Muscle of back (tissue), 3 donors: ENCODE measurements at regions not wholly inside any gene's neighbourhood (a gene's known extent, or its start where the extent isn't known, plus 50 kb on each side); places are given as distances from the start of the nearest gene placed in this dataset.

Experiments used
- DNase-seq, 3 donors: peaks; one replicate each; pipeline versions ENCODE4 v3.0.0 to v3.0.0-alpha.2; 2013

- peak in 1 of 3 donors; percentile 17 for DNase-seq
These were observed 354.9 kb upstream of the HTR2A start for GRCh38 chr13:47251771-47252170.

GRCh38 chr13:47250146-47250545 is 353.3 kb upstream of the HTR2A start:
- DNase-seq = peak; percentile 62 to 79 (median 75)

DNA sequence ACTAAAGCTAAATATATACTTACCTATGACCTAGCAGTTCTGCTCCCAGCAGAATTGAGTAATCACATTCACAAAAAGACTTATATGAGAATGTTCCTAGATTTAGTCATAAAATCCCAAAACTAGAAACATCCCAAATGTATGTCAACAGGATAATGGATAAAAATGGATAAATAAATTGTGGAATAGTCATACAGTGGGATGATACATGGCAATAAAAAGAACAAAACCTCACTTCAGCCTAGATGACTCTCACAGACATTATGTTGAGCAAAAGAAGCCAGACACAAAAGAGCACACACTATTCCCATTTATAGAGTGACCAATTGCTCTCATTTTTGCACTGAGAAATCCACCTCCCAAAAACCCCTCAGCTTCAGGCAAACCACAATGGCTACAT is 352.4 kb upstream of the HTR2A start:
- DNase-seq = no peak

DNA sequence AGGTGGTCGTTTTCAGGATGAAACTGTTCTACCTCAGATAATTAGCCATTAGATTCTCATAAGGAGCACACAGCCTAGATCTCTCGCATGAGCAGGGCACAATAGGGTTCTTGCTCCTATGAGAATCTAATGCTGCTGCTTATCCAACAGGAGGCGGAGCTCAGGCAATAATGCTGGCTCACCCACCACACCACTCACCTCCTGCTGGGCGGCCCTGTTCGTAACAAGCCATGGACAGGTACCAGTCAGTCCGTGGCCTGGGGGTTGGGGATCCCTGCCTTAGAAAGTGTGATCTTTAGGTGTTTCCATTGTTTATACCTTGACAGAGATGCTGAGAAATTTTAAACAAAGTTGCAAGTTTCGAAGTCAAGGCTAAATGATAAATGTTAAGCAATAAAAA is 344.6 kb upstream of the HTR2A start:
- DNase-seq = no peak

- DNase-seq = no peak
These were observed 342.2 kb upstream of the HTR2A start for GRCh38 chr13:47239025-47239424.

GRCh38 chr13:47237571-47237970 is 340.7 kb upstream of the HTR2A start:
- no peak for DNase-seq

DNA sequence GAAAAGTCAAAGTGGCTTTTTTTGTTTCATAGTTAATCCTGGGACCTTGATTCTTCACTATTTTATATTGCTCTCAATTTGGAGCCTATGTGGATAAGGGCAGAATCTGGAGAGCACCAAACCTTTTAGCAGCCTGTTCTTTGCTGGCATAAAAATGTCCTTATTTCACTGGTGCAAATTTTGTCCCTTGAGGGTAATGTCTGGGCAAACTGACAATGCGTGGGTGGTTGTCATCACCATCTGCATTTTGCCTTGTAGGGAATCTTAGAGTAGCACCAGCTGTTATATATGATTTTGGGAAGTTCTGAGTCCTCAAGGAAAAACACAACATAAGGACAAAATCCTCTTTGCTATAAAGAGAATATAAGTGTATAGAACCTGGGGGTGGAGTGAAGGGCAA is 336.9 kb upstream of the HTR2A start:
- no peak for DNase-seq

DNA sequence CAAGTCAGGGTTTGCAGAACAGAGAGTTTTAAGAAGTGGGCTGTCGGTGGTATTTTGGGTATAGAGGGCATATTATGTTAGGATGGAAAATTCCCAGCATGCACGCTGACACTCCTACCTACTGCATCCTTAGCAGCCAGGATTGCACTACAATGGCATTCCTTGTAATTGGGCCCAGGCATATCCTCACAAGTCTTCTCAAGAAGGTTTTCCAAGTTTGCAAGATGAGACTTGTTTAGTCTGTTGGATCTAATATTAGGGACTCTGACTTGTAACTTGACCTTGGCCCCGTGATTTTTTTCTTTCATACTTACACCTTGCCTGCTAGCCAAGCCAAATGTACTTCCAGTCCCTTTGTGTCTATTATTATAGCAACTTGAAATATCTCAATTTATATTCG is 335.7 kb upstream of the HTR2A start:
- no peak for DNase-seq

- DNase-seq = no peak
These were observed 333.3 kb upstream of the HTR2A start for GRCh38 chr13:47230155-47230554.

DNA sequence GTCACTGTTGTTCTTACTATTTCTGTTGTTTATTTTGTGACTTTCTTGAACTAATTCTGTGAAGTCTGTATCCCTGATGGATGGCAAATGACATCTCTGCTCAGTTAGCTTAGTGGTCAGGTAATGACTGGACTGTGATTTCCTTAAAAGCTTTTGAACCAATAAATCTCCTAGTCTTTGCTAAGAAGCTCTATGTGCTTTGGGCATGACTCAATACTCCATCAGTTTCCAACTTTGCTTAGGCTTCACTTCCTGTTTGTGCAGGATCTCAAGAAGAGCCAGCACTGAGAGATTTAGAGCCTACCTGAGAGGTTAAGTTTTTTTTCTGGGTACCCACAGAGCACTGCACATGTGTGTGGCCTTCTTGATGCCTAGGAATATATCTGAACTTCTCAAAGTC is 329.7 kb upstream of the HTR2A start:
- DNase-seq = no peak

DNA sequence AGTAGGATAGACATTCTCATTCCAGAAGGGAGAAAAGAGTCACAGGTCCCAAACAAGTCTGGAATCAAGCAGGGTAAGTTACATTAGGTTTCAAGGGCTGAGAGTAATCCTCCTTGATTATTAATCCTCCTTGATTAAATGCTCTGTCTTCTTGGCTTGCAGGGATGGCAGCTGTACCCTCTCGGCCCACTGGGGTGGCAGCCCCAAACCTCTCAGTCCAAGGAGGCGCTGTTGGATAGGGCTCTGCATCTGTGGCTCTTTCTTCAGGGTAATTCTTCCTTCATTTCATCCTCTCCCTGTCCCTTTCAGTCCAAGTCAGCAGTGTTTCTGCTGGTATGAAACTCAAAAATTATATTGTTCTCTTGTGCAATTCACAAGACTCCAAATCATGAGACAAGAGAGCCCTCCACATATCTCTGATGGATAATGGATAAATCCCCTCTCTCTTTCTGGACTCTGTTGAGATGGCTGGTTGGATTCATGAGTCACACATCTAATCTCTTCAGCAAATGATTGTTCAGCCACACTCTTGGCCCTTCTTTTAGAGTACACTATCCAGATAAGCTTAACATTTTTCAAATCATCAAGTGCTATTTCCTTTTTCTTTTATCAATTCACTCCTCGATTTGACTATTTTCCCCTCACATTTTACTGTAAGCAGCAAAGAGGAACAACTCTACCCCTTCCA is 323.7 kb upstream of the HTR2A start:
- no peak for DNase-seq

DNA sequence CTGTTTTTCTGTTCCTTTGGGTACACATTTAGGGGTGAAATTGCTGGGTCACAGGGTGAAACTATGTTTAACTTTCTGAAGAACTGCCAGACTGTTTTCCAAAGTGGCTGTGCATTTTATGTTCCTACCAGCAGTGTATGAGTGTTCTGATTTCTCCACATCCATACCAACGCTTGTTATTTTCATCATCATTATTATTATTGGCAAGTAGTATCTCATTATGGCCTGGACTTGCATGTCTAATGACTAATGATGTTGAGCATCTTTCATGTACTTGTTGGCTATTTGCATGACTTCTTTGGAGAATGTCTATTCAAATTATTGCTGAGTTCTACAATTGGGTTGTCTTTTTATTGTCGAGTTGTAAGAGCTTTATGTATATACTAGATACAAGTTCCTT is 321.8 kb upstream of the HTR2A start:
- DNase-seq = no peak

- peak in 1 of 3 donors; percentile 32 for DNase-seq
These were observed 319.4 kb upstream of the HTR2A start for GRCh38 chr13:47216176-47216822.

GRCh38 chr13:47215736-47216135 is 318.9 kb upstream of the HTR2A start:
- peak in 1 of 3 donors; percentile 73 for DNase-seq

GRCh38 chr13:47213047-47213446 is 316.2 kb upstream of the HTR2A start:
- DNase-seq = no peak

DNA sequence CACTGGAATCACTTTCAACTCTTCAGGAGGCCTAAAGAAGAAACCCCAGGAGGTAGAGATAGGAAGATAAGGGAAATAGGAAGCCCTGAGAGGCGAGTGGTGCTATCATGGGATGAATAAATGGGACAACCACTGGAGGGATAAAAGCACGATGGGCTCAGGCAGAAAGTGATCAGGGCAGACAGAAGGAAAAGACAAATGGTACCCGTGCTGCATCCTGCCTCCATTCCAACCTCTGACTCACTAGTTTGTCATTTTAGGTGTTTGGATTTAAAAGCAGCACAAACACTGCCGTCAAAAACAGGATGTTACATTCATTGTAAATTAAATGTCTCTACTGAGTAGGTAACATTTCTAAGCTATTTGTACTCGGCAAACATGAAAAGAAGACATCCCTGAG is 314.3 kb upstream of the HTR2A start:
- no peak for DNase-seq

DNA sequence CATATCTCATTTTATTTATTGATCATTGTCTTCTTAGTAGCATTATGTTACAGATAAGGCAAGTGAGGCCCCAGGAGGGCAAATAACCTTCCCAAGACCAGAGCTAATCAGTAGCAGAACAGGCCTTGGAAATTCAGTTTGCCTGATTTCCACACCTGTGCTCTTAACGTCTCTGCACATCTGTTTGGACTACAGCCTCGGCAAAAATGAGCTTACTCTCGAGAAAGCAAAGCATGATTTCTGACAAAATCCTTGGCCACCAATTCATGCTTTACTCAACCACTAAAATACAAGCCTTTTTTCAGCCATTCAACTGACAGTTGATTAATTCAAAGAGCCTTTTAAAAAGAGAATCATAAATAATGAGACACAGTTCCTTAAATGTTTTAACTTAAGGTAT is 309.3 kb upstream of the HTR2A start:
- peak; percentile 31 to 67 (median 55) for DNase-seq

DNA sequence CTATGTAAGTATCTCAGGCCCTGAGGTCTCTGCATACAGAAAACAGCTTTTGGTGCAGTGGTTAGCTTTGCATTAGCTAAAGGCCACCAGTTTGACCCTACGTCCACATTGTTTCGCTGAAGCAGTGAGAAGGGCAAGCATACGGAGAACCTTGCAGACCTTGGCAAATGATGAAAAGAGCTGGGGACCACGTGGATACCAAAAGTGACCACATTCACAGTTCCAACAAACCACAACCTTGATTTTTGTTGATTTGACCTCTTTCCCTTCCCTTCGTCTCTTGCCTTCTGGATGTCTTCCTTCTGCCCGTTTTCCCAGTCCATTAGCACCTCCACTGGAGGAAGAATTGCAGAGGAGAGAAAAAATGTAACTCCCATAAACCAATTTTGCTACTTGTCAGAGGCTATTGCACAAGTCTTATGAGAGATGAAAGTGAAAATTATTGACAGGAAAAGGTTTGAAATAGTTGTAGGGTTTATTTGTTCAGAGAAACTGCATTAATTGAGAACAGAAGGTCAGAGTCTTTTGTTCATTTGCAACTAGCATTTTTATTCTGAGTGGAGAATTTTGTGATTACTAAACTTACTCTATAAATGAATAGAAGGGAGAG is 293.9 kb upstream of the HTR2A start:
- DNase-seq = no peak

DNA sequence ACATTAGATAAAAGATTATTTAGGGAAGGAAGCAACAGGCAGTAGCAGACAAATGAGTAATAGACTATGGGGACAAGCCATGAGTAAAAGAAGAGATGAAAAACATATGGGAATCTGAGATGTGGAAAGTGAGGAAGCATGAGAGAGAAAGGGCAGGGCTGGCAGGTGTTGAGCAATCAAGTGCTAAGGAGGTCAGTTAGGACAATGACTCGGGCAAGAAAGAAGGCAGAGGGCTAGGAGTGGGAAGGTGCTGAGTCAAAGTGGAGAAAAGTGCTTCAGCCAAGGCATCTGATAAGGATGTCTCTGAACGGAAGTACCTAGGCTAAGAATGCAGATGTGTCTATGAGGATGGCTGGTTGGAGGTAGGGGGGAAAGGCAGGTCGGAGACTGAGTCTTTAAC is 291.9 kb upstream of the HTR2A start:
- DNase-seq = no peak

GRCh38 chr13:47186471-47186870 is 289.6 kb upstream of the HTR2A start:
- DNase-seq = no peak

DNA sequence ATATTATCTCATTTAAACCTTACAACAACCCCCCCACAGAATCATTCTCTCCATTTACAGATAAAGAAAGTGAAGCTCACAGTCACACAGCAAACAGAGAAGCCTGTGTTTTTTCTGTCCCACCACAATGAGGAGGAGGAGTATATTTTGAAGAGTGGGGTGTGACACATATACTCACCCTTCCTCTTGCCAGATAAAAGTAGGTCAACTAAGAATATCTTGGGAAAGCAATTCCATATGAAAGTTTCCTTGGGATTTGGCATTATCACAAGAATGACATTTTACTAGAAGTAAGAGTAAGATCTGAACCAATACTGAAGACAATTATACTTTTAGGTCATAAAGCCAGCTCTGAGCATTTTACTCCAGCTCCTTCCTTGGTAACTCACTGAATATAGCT is 287.5 kb upstream of the HTR2A start:
- DNase-seq = peak; percentile 49 to 76 (median 62)

DNA sequence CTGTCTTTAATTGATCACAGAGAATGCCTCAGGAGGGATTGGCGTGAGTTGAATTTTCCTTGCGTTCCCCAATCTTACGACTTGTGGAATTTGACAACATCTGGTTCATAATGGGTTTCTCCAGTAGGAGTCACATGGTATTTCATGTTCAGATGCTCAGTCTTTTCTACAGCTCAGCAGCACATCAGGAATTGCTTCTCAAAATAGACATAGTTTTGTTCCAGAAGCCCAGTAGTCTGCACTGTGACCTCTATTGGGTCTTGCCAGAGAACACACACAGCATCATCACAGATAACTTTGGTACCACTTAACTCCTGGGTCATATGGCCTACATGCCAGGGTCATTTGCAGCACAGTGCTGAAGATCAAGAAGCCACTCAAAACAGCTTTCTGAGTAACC is 282.5 kb upstream of the HTR2A start:
- no peak for DNase-seq
